Loucy (cell line): ENCODE measurements at regions not wholly inside any gene's neighbourhood (a gene's known extent, or its start where the extent isn't known, plus 50 kb on each side); places are given as distances from the start of the nearest gene placed in this dataset.

Experiments used
- CTCF ChIP-seq: fragments of 200-600 bp; sonication (generic); conservative IDR thresholded peaks from 2 replicates; pipeline ENCODE4 v1.5.1; 2014; ENCODE audit warnings: mild to moderate bottlenecking, antibody characterized with exemption, low read length
- EZH2phosphoT487 ChIP-seq: fragments of 200-600 bp; IDR thresholded peaks from 2 replicates; pipeline ENCODE4 v1.6.1; 2018; ENCODE audit warnings: antibody characterized with exemption, mild to moderate bottlenecking, moderate library complexity, borderline replicate concordance

- TF ChIP-seq CTCF (no peak), EZH2phosphoT487 (no peak)
Measured at GRCh38 chr3:26064297-26064696, 274.4 kb downstream of the OXSM start.
